ENCODE measurements at regions not wholly inside any gene's neighbourhood (a gene's known extent, or its start where the extent isn't known, plus 50 kb on each side); places are given as distances from the start of the nearest gene placed in this dataset.

DNA sequence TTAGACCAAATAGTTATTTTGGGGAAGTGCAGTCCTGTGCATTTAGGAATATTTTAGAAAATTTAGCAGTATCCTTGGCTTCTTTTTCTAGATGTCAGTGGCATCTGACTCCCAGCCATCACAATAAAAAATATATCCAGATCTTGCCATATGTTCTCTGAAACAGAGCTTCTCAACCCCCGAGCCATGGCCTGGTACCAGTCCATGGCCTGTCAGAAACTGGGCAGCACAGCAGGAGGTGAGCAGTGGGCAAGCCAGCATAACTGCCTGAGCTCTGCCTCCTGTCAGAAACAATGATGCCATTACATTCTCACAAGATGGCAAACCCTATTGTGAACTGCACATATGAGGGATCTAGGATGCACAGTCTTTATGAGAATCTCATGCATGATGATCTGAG lies 480.0 kb downstream of the LRRIQ3 start:
- FAIRE-seq: no peak
- intact Hi-C loops (cut with micrococcal nuclease): no loop called here
- no TSS peak for BruUV-seq (replicated peaks)
- Histone ChIP-seq H3K27me3 (ENCODE audit: control insufficient read depth in 2 of 2, insufficient read depth in 2 of 2, low read length in 2 of 2) (no peaks in the 10 kb centered on the region), H4K20me1 (replicated peaks; ENCODE audit: control insufficient read depth, extremely low read depth, insufficient read depth, low read length) (no peaks in the 10 kb centered on the region), H3K36me3 (ENCODE audit: control insufficient read depth in 2 of 2, extremely low read depth in 1 of 2, insufficient read depth in 2 of 2, low read length in 2 of 2) (no peaks in the 10 kb centered on the region), H3K79me2 (ENCODE audit: control insufficient read depth, insufficient read depth, low read length) (no peaks in the 10 kb centered on the region), H3K4me3 (replicated peaks in 1 of 3; ENCODE audit: insufficient read depth in 1 of 3, low read depth in 1 of 3, low read length in 3 of 3) (no peak overlapping the region), H3K9ac (replicated peaks; ENCODE audit: extremely low read depth, insufficient read depth, low read length) (no peak overlapping the region), H3K4me1 (ENCODE audit: control insufficient read depth, extremely low read depth, insufficient read depth, low read length) (no peaks in the 10 kb centered on the region), H3K4me2 (ENCODE audit: insufficient read depth, low read length) (no peak overlapping the region), H3K27ac (ENCODE audit: insufficient read depth, low read depth, low read length) (no peak overlapping the region), H2AFZ (ENCODE audit: low read depth, low read length) (no peak overlapping the region), H3K9me3 (replicated peaks; ENCODE audit: control insufficient read depth, insufficient read depth, low read length) (peaks cover 2% of the 10 kb centered on the region), H3K9me1 (replicated peaks; ENCODE audit: control insufficient read depth, extremely low read depth, insufficient read depth, low read length) (no peaks in the 10 kb centered on the region)
- ChIA-PET CTCF (no interaction called here), POLR2A (no interaction called here)
- dilution Hi-C loops (cut with MboI; ENCODE audit: extremely low pct_ligation_motif_present, low sequenced_read_pairs): no loop called here
- DNase-seq (ENCODE audit: low read depth, low spot score): no peak
- TF ChIP-seq MYC (IDR thresholded peaks at IDR 0.05; ENCODE audit: low read depth, low read length): no peak

- H3K4me2 ChIP-seq (ENCODE audit: insufficient read depth, low read length): no peak overlapping the region
- H3K27me3 ChIP-seq (ENCODE audit: control insufficient read depth in 2 of 2, insufficient read depth in 2 of 2, low read length in 2 of 2): no peaks in the 10 kb centered on the region
- H2AFZ ChIP-seq (ENCODE audit: low read depth, low read length): no peak overlapping the region
- no peaks in the 10 kb centered on the region for H3K79me2 ChIP-seq (ENCODE audit: control insufficient read depth, insufficient read depth, low read length)
- dilution Hi-C loops (cut with MboI; ENCODE audit: extremely low pct_ligation_motif_present, low sequenced_read_pairs): no loop called here
- no peak overlapping the region for H3K4me3 ChIP-seq (replicated peaks in 1 of 3; ENCODE audit: insufficient read depth in 1 of 3, low read depth in 1 of 3, low read length in 3 of 3)
- no peaks in the 10 kb centered on the region for H3K9me3 ChIP-seq (replicated peaks; ENCODE audit: control insufficient read depth, insufficient read depth, low read length)
- intact Hi-C loops (cut with micrococcal nuclease): no loop called here
- CTCF ChIA-PET: no interaction called here
- H3K9me1 ChIP-seq (replicated peaks; ENCODE audit: control insufficient read depth, extremely low read depth, insufficient read depth, low read length): no peaks in the 10 kb centered on the region
- no peak for TF ChIP-seq POLR2A (IDR thresholded peaks at IDR 0.05; ENCODE audit: low read depth, low read length)
- no TSS peak for BruUV-seq (replicated peaks)
- no peaks in the 10 kb centered on the region for H4K20me1 ChIP-seq (replicated peaks; ENCODE audit: control insufficient read depth, extremely low read depth, insufficient read depth, low read length)
- no peaks in the 10 kb centered on the region for H3K4me1 ChIP-seq (ENCODE audit: control insufficient read depth, extremely low read depth, insufficient read depth, low read length)
- H3K27ac ChIP-seq (ENCODE audit: insufficient read depth, low read depth, low read length): no peak overlapping the region
- no peak overlapping the region for H3K9ac ChIP-seq (replicated peaks; ENCODE audit: extremely low read depth, insufficient read depth, low read length)
- FAIRE-seq (no peak), DNase-seq (ENCODE audit: low read depth, low spot score) (no peak)
- no peaks in the 10 kb centered on the region for H3K36me3 ChIP-seq (ENCODE audit: control insufficient read depth in 2 of 2, extremely low read depth in 1 of 2, insufficient read depth in 2 of 2, low read length in 2 of 2)
- POLR2A ChIA-PET: no interaction called here
Observed at GRCh38 chr1:73711089-73711488, 486.9 kb downstream of the LRRIQ3 start.

- no peak overlapping the region for H3K9ac ChIP-seq (replicated peaks; ENCODE audit: extremely low read depth, insufficient read depth, low read length)
- H2AFZ ChIP-seq (ENCODE audit: low read depth, low read length): no peak overlapping the region
- no peaks in the 10 kb centered on the region for H3K79me2 ChIP-seq (ENCODE audit: control insufficient read depth, insufficient read depth, low read length)
- no peaks in the 10 kb centered on the region for H4K20me1 ChIP-seq (replicated peaks; ENCODE audit: control insufficient read depth, extremely low read depth, insufficient read depth, low read length)
- DNase-seq (ENCODE audit: low read depth, low spot score): no peak
- ChIA-PET CTCF (no interaction called here), POLR2A (no interaction called here)
- no peaks in the 10 kb centered on the region for H3K9me1 ChIP-seq (replicated peaks; ENCODE audit: control insufficient read depth, extremely low read depth, insufficient read depth, low read length)
- no peak overlapping the region for H3K4me3 ChIP-seq (replicated peaks in 1 of 3; ENCODE audit: insufficient read depth in 1 of 3, low read depth in 1 of 3, low read length in 3 of 3)
- dilution Hi-C loops (cut with MboI; ENCODE audit: extremely low pct_ligation_motif_present, low sequenced_read_pairs) (no loop called here), intact Hi-C loops (cut with micrococcal nuclease) (no loop called here)
- H3K27ac ChIP-seq (ENCODE audit: insufficient read depth, low read depth, low read length): no peak overlapping the region
- no peak for FAIRE-seq
- no peaks in the 10 kb centered on the region for H3K27me3 ChIP-seq (ENCODE audit: control insufficient read depth in 2 of 2, insufficient read depth in 2 of 2, low read length in 2 of 2)
- H3K36me3 ChIP-seq (ENCODE audit: control insufficient read depth in 2 of 2, extremely low read depth in 1 of 2, insufficient read depth in 2 of 2, low read length in 2 of 2): no peaks in the 10 kb centered on the region
- no peaks in the 10 kb centered on the region for H3K9me3 ChIP-seq (replicated peaks; ENCODE audit: control insufficient read depth, insufficient read depth, low read length)
- no peak overlapping the region for H3K4me2 ChIP-seq (ENCODE audit: insufficient read depth, low read length)
- BruUV-seq (replicated peaks): no TSS peak
- TF ChIP-seq POLR2A (IDR thresholded peaks at IDR 0.05; ENCODE audit: low read depth, low read length) (no peak), FOS (IDR thresholded peaks at IDR 0.05; ENCODE audit: borderline replicate concordance, insufficient read depth, low read length) (no peak), JUN (IDR thresholded peaks at IDR 0.05; ENCODE audit: borderline replicate concordance, insufficient read depth, insufficient read length, low read depth) (no peak), POLR2AphosphoS5 (IDR thresholded peaks at IDR 0.05; ENCODE audit: insufficient read depth, low read depth, low read length) (no peak), MAX (IDR thresholded peaks at IDR 0.05; ENCODE audit: insufficient read depth, insufficient read length) (no peak), MYC (IDR thresholded peaks at IDR 0.05; ENCODE audit: low read depth, low read length) (no peak)
- TF ChIP-seq, protein P1, sequence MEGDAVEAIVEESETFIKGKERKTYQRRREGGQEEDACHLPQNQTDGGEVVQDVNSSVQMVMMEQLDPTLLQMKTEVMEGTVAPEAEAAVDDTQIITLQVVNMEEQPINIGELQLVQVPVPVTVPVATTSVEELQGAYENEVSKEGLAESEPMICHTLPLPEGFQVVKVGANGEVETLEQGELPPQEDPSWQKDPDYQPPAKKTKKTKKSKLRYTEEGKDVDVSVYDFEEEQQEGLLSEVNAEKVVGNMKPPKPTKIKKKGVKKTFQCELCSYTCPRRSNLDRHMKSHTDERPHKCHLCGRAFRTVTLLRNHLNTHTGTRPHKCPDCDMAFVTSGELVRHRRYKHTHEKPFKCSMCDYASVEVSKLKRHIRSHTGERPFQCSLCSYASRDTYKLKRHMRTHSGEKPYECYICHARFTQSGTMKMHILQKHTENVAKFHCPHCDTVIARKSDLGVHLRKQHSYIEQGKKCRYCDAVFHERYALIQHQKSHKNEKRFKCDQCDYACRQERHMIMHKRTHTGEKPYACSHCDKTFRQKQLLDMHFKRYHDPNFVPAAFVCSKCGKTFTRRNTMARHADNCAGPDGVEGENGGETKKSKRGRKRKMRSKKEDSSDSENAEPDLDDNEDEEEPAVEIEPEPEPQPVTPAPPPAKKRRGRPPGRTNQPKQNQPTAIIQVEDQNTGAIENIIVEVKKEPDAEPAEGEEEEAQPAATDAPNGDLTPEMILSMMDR (IDR thresholded peaks at IDR 0.05; ENCODE audit: extremely low read depth in 1 of 2, insufficient read depth in 1 of 2, low read depth in 1 of 2, low read length in 2 of 2): no peak
- H3K4me1 ChIP-seq (ENCODE audit: control insufficient read depth, extremely low read depth, insufficient read depth, low read length): no peaks in the 10 kb centered on the region
Observed at GRCh38 chr1:73701826-73702225, 496.1 kb downstream of the LRRIQ3 start.

Data from endothelial cell of umbilical vein (primary cell).